ENCODE measurements at regions not wholly inside any gene's neighbourhood (a gene's known extent, or its start where the extent isn't known, plus 50 kb on each side); places are given as distances from the start of the nearest gene placed in this dataset.

GRCh38 chr11:103623933-103624332 is 412.5 kb upstream of the DDI1 start:
- no peak for DNase-seq (ENCODE audit: low read depth in 3 of 3)

- no peak for DNase-seq (ENCODE audit: low read depth in 3 of 3)
Observed at GRCh38 chr11:103624708-103625623, 411.5 kb upstream of the DDI1 start.

DNA sequence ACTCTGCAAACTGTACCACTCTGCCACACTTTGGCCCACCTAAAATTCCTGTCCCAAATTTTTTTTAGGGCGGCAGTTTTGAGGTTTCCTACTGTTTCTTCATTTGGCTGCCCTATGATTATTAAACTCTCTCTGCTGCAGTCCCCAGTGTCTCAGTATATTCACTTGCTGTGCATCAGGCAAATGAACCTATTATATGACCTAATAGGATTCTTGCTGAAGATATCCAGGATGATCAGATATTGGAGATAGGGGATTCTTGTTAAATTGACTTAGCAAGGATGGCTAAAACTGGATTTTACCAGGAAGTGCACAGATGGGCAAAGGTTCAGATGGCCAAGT is 410.8 kb upstream of the DDI1 start:
- no peak for DNase-seq (ENCODE audit: low read depth in 3 of 3)

DNA sequence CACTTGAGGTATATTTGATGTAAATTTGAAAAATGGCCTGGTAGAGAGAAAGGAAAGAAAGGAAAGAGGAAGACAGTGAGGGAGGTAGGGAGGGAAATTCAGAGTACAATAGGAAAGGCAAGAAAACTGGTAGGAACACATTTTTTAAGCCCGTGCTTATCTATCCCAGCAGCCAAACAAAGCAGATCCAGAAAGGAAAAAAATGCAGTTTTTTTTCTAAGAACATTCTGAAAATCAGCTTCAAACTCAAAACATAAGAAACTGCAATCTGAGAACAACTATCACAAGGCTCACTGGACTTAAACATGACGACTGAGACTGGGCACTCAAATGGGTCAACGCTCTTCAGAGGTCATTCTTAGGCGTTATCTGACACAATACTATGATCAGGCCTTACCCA is 408.3 kb upstream of the DDI1 start:
- DNase-seq (ENCODE audit: low read depth in 3 of 3), result no peak

- no peak for DNase-seq (ENCODE audit: low read depth in 3 of 3)
Observed at GRCh38 chr11:103631841-103632240, 404.6 kb upstream of the DDI1 start.

GRCh38 chr11:103633068-103633788 is 403.2 kb upstream of the DDI1 start:
- no peak for DNase-seq (ENCODE audit: low read depth in 3 of 3)

DNA sequence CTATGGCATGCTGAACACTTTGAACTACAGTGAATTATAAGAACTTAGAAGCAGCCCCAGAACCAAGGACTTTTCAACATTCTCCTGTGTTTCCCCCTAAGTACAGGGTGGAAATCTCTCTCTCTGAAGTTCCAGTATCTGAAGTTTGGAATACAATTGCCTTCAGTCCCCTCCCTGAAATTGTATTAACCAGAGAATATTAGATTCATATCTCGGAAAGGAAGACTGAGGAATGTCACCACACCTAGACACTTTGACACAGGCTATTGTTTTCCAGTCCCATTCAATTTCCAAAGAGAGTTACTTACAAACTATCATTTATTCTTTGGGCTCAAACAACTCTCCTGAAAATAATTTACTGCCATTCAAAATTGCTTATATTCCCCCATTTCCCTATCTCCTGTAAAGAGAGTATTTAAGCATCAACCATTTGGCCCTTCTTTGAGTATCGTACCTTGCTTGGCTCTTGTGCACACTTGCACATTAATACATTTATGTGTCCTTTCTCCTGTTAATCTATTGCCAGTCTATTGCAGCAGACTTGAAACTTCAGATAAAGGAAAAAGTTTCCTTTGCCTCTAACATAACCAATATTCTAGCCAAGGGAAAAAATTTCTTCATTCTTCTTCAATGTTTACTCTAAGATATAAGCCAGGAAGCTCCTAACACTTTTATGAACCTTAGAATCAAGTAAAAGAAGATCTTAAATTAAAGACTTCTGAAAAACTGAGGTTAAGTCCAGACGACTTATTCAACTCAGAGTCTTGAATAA is 402.4 kb upstream of the DDI1 start:
- DNase-seq (ENCODE audit: low read depth in 3 of 3), result no peak

- DNase-seq (ENCODE audit: low read depth in 3 of 3), result no peak
Observed at GRCh38 chr11:103636232-103636631, 400.2 kb upstream of the DDI1 start.

- no peak for DNase-seq (ENCODE audit: low read depth in 3 of 3)
Observed at GRCh38 chr11:103637295-103637694, 399.1 kb upstream of the DDI1 start.

DNA sequence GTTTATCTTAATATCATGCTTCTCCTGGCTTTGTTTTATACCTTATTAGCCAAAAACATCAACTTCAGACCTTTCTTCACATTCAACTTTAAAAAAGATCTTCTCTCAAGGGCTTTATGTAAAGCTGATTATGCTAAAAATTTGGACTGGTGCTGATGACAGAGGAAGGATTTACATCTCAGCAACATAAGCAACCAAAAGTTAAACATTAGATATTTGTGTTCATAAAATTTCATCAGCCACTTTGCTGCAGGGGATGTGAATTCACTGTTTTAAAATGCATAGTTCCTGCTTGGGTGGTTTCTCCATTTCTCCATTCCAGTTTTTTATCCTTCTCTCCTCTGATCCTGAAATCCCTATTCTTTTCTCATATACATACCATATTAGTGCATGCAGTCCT is 398.6 kb upstream of the DDI1 start:
- no peak for DNase-seq (ENCODE audit: low read depth in 3 of 3)

GRCh38 chr11:103644676-103645075 is 391.8 kb upstream of the DDI1 start:
- DNase-seq (ENCODE audit: low read depth in 3 of 3), result no peak

DNA sequence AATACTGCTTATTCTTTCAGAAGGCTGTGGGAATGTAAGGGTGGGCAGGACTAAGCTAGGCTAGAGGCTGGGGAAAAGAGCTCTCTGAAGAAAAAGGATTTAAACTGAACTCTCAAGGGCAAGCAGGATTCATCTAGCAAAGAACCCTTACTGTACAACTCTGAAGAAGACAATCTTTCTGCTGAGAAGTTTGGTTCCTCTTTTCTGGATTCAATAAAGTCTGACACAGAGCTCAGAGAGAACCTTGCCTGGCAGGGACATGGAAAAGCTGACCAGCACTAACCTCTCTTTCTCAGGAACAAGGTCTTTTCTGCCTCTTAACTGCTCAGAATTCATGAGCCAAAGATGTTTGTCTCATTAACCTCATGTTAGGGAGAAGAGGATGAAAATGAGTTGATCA is 388.4 kb upstream of the DDI1 start:
- no peak for DNase-seq (ENCODE audit: low read depth in 3 of 3)

DNA sequence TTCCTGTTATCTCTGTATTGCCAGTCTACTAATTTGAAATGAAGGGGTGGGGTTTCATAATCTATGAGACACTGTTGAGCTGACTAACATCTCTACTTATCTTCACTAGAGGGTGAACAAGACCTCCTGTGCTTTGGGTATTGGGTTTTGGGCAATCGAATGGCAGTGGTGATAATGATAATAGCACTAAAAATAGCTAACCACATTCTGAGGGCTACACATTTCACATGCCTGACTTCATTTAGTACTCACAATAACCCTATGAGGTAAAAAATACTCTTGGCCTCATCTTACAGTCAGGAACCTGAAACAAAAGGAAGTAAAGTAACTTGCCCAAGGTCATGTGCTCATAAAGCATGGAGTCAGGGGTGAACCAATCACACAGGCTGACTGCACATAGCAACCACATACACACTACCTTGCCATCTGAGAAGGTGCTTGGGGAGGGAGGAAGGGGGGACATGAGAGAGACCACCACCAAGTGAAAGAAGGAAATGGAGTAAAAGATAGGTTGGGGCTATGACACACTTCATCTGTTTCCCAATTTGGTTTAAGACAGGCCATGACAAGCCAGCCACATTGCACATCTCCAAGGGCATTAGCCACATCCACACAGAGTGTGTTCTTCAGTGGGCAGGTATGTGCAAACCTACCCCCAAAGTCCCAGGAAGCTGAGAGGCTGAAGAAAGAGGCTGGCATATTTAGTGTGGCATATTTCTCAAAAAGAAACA is 387.6 kb upstream of the DDI1 start:
- no peak for DNase-seq (ENCODE audit: low read depth in 3 of 3)

- no peak for DNase-seq (ENCODE audit: low read depth in 3 of 3)
Observed at GRCh38 chr11:103649401-103649895, 387.0 kb upstream of the DDI1 start.

DNA sequence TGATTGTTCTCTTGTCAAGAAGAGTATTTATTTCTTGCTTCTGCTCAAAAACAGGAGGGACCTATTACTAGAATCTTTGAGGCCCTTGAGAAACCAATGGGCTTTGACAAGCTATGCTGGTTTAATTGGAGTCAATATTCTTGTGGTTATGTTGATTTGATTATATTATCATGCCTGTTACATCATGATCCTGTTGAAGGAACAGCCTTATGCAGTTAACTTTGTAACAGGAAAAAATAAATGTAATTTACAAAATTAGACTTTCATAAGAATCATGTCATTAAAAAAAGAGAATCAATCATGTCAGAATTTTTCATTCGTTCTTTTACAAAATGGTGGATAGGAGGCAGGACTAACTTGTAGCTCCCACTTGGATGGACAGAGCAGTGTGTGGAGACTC is 386.1 kb upstream of the DDI1 start:
- no peak for DNase-seq (ENCODE audit: low read depth in 3 of 3)

DNA sequence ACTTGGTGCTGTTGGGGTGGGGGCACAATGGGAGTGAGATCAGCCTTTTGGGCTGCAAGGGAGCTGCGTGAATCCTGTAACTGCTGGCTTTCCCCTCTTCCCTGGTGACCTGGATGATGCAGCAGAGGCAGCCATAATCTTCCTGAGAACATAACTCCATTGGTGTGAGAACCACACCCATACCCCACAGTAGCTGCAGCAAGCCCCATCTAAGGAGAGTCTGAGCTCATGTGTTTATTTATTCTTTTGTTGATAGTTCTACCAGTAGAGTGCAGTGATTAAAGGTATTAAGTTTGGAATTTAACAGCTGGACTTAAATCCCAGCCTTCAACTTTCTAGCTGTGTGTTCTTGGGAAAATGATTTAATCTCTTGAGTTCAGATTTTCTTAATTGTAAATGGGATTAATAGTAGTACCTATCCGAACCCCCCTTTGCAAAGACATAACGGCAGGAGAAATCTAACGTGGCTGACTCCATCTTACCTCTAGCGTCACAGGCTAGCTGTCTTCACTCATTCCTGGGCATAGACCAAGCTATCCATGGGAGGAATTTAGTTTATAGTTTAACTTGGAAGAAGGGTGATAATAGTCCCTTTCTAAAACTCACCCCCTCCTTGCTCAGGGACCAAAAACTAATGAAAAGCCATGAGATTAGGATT is 385.0 kb upstream of the DDI1 start:
- no peak for DNase-seq (ENCODE audit: low read depth in 3 of 3)

DNA sequence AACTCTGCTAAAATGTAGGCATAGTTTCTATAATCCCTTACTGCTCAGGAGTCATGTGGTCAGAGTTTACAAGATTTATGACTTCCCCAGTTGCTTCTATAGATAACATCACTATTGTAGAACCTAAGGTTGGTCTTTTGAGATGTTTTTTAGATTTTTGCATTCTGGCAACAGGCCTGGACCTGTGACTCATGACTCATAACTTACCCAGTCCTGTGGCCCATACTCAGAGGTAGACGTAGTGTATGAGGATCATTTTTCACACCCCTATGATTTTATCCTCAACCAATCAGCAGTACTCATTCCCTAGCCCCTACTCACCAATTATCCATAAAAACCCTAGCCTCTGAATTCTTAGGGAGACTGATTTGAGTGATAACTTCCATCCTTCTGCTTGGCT is 384.4 kb upstream of the DDI1 start:
- DNase-seq (ENCODE audit: low read depth in 3 of 3), result no peak

DNA sequence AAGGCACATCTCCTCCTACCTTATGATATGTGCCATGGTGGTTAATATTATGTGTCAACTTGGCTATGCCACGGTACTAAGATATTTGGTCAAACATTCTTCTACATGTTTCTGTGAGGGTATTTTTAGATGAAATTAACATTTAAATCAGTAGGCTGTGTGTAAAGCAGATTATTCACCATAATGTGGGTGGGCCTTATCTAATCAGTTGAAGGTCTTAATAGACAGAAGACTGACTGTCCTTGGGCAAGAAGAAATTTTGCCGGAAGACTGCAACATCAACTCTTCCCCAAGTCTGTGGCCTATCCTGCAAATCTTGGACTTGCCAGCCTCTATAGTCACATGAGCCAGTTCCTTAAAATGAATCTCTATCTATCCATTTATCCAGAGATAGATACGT is 380.1 kb upstream of the DDI1 start:
- DNase-seq (ENCODE audit: low read depth in 3 of 3), result no peak

- no peak for DNase-seq (ENCODE audit: low read depth in 3 of 3)
Observed at GRCh38 chr11:103659206-103659618, 377.2 kb upstream of the DDI1 start.

GRCh38 chr11:103659743-103660142 is 376.7 kb upstream of the DDI1 start:
- DNase-seq (ENCODE audit: low read depth in 3 of 3), result no peak

GRCh38 chr11:103661185-103661584 is 375.3 kb upstream of the DDI1 start:
- no peak for DNase-seq (ENCODE audit: low read depth in 3 of 3)

All from stimulated activated CD4-positive, alpha-beta T cell treated with anti-CD3 and anti-CD28 coated beads, TNF-alpha, amount 100 ng/mL, for 48 hours (primary cell).